IMR-90 (cell line): ENCODE measurements at regions not wholly inside any gene's neighbourhood (a gene's known extent, or its start where the extent isn't known, plus 50 kb on each side); places are given as distances from the start of the nearest gene placed in this dataset.
A peak's percentile ranks its signal among the peaks of the same experiment; 100 is the strongest.

Experiments used
- ATAC-seq: fragments of 200-7000 bp; cut with Tn5 transposase; 2 replicates; pipeline ENCODE4 v1.9.1; 2020; ENCODE audit warnings: low read depth, mild to moderate bottlenecking, moderate library complexity
- BruUV-seq: library from RNA; stranded (reverse); fragments of 400-500 nt; replicated peaks from 2 replicates; lab custom pipeline; 2021; lab: Mats Ljungman, UMichigan
- CTCF ChIA-PET: fragments of 300-600 bp; formaldehyde crosslinking; extraction: SDS; loops from one replicate; lab custom pipeline; 2021; ENCODE audit warnings: antibody characterized with exemption; lab: Yijun Ruan, JAX
- POLR2A ChIA-PET: fragments of 300-600 bp; sonication (Branson Sonifier 250); formaldehyde crosslinking; loops from one replicate; lab custom pipeline; 2022; ENCODE audit warnings: antibody characterized with exemption; ENCODE audit not compliant: unreplicated experiment; lab: Charles Lee
- DNase-seq: peaks from one replicate; pipeline ENCODE4 v3.0.0; 2013
- H2AFZ ChIP-seq: replicated peaks from 2 replicates; pipeline ENCODE3; 2013; ENCODE audit warnings: low read length, mild to moderate bottlenecking; ENCODE audit not compliant: poor library complexity
- H2AK5ac ChIP-seq: 2 replicates; pipeline ENCODE4 v1.6.1; 2013; ENCODE audit warnings: low read depth, low read length, inconsistent platforms
- H2AK9ac ChIP-seq: replicated peaks from 2 replicates; pipeline ENCODE3; 2013; ENCODE audit warnings: mild to moderate bottlenecking, low read depth, low read length, moderate library complexity; ENCODE audit not compliant: poor library complexity
- H2BK120ac ChIP-seq: 2 replicates; pipeline ENCODE4 v1.6.1; 2013; ENCODE audit warnings: low read depth, low read length, inconsistent platforms
- H2BK15ac ChIP-seq: 3 replicates; pipeline ENCODE4 v1.6.1; 2013; ENCODE audit warnings: low read depth, low read length, inconsistent platforms
- H2BK20ac ChIP-seq: 2 replicates; pipeline ENCODE4 v1.6.1; 2013; ENCODE audit warnings: low read depth, mild to moderate bottlenecking, inconsistent platforms, low read length, moderate library complexity
- H2BK5ac ChIP-seq: 2 replicates; pipeline ENCODE4 v1.6.1; 2013; ENCODE audit warnings: mild to moderate bottlenecking, low read depth, low read length, inconsistent platforms; ENCODE audit not compliant: poor library complexity, severe bottlenecking
- H3K14ac ChIP-seq: replicated peaks from 2 replicates; pipeline ENCODE4 v1.6.1; 2013; ENCODE audit warnings: low read depth, low read length, inconsistent platforms
- H3K18ac ChIP-seq: 2 replicates; pipeline ENCODE4 v1.6.1; 2013; ENCODE audit warnings: low read depth, low read length, control low read depth
- H3K23ac ChIP-seq: 2 replicates; pipeline ENCODE4 v1.6.1; 2013; ENCODE audit warnings: low read depth, low read length, inconsistent platforms
- H3K27ac ChIP-seq: 2 replicates; pipeline ENCODE4 v1.5.1; 2013; ENCODE audit warnings: mild to moderate bottlenecking, control low read depth, low read length; ENCODE audit not compliant: insufficient read depth
- H3K27me3 ChIP-seq: 2 replicates; pipeline ENCODE4 v1.6.1; 2013; ENCODE audit warnings: low read length; ENCODE audit not compliant: control insufficient read depth, insufficient read depth
- H3K36me3 ChIP-seq: 2 replicates; pipeline ENCODE4 v1.6.1; 2013; ENCODE audit warnings: low read length, mixed read lengths; ENCODE audit not compliant: control insufficient read depth, insufficient read depth
- H3K4ac ChIP-seq: 2 replicates; pipeline ENCODE4 v1.6.1; 2013; ENCODE audit warnings: low read depth, low read length, inconsistent platforms
- H3K4me1 ChIP-seq: 2 replicates; pipeline ENCODE4 v1.6.1; 2013; ENCODE audit warnings: low read length, mixed read lengths; ENCODE audit not compliant: control insufficient read depth, insufficient read depth
- H3K4me2 ChIP-seq: 2 replicates; pipeline ENCODE4 v1.6.1; 2013; ENCODE audit warnings: low read depth, mild to moderate bottlenecking, control low read depth, low read length, moderate library complexity
- H3K4me3 ChIP-seq: 2 replicates; pipeline ENCODE4 v1.5.1; 2013; ENCODE audit warnings: low read depth, mild to moderate bottlenecking, control low read depth, low read length, moderate library complexity; ENCODE audit not compliant: insufficient read depth
- H3K56ac ChIP-seq: 2 replicates; pipeline ENCODE4 v1.6.1; 2013; ENCODE audit warnings: low read length, inconsistent platforms; ENCODE audit not compliant: insufficient read depth; ENCODE audit errors: extremely low read depth
- H3K79me1 ChIP-seq, 2 experiments: 2 replicates each; pipeline ENCODE4 v1.6.1; 2013; ENCODE audit warnings: low read length in 2 of 2, inconsistent platforms in 1 of 2, low read depth in 1 of 2
- H3K9ac ChIP-seq: 2 replicates; pipeline ENCODE4 v1.6.1; 2013; ENCODE audit warnings: low read depth, low read length, control low read depth
- H3K9me1 ChIP-seq: 2 replicates; pipeline ENCODE4 v1.6.1; 2013; ENCODE audit warnings: low read length, inconsistent platforms; ENCODE audit not compliant: insufficient read depth
- H3K9me3 ChIP-seq: 2 replicates; pipeline ENCODE4 v1.6.1; 2013; ENCODE audit warnings: low read length; ENCODE audit not compliant: control insufficient read depth, insufficient read depth
- H4K20me1 ChIP-seq: 2 replicates; pipeline ENCODE4 v1.6.1; 2013; ENCODE audit warnings: low read length, inconsistent platforms; ENCODE audit not compliant: insufficient read depth
- H4K5ac ChIP-seq: 2 replicates; pipeline ENCODE4 v1.6.1; 2013; ENCODE audit warnings: mild to moderate bottlenecking, low read depth, low read length, control low read depth
- H4K8ac ChIP-seq, 2 experiments: 2 replicates each; pipeline ENCODE4 v1.6.1; 2013; ENCODE audit warnings: low read depth in 2 of 2, low read length in 2 of 2, control low read depth in 1 of 2, inconsistent platforms in 1 of 2
- H4K91ac ChIP-seq: 2 replicates; pipeline ENCODE4 v1.6.1; 2013; ENCODE audit warnings: low read depth, low read length, inconsistent platforms; ENCODE audit not compliant: insufficient read depth
- BHLHE40 ChIP-seq: fragments of 150-350 bp; IDR thresholded peaks from 2 replicates; pipeline ENCODE4 v1.6.1; 2016; ENCODE audit warnings: mild to moderate bottlenecking, low read depth, low read length
- CEBPB ChIP-seq: IDR thresholded peaks from 2 replicates; pipeline ENCODE4 v1.6.1; 2012; ENCODE audit warnings: low read depth, low read length, improper control_type of control experiment
- CHD1 ChIP-seq: IDR thresholded peaks from 2 replicates; pipeline ENCODE4 v1.6.1; 2012; ENCODE audit warnings: low read depth, low read length, improper control_type of control experiment
- FOS ChIP-seq: fragments of 150-350 bp; IDR thresholded peaks from 2 replicates; pipeline ENCODE4 v1.6.1; 2016; ENCODE audit warnings: low read depth, low read length
- MAFK ChIP-seq: IDR thresholded peaks from 2 replicates; pipeline ENCODE4 v1.6.1; 2012; ENCODE audit warnings: low read depth, low read length, improper control_type of control experiment
- MXI1 ChIP-seq: IDR thresholded peaks from 2 replicates; pipeline ENCODE4 v1.6.1; 2012; ENCODE audit warnings: low read depth, mild to moderate bottlenecking, low read length, moderate library complexity, borderline replicate concordance
- NFE2L2 ChIP-seq: fragments of 150-350 bp; IDR thresholded peaks from 2 replicates; pipeline ENCODE4 v1.6.1; 2016; ENCODE audit warnings: low read depth, mild to moderate bottlenecking, low read length
- POLR2A ChIP-seq: IDR thresholded peaks from 2 replicates; pipeline ENCODE4 v1.6.1; 2012; ENCODE audit warnings: mild to moderate bottlenecking, low read depth, low read length
- RAD21 ChIP-seq: IDR thresholded peaks from 2 replicates; pipeline ENCODE4 v1.6.1; 2012; ENCODE audit warnings: low read length, improper control_type of control experiment
- RCOR1 ChIP-seq: IDR thresholded peaks from 2 replicates; pipeline ENCODE4 v1.6.1; 2012; ENCODE audit warnings: mild to moderate bottlenecking, low read length, improper control_type of control experiment; ENCODE audit not compliant: insufficient replicate concordance
- RFX5 ChIP-seq: IDR thresholded peaks from 2 replicates; pipeline ENCODE4 v1.8.0; 2012; ENCODE audit warnings: low read depth, mild to moderate bottlenecking, low read length, moderate library complexity
- SMC3 ChIP-seq: fragments of 150-350 bp; IDR thresholded peaks from 2 replicates; pipeline ENCODE4 v1.6.1; 2016; ENCODE audit warnings: low read depth, mild to moderate bottlenecking, antibody characterized with exemption, low read length, moderate library complexity
- WGBS, 2 experiments: methylation state at CpG; one replicate each; pipeline versions ENCODE4 v1.1.5 to v1.1.7; 2013; ENCODE audit warnings: missing lambda C conversion rate in 2 of 2; ENCODE audit not compliant: insufficient read length in 1 of 2; ENCODE audit errors: extremely low coverage in 2 of 2; 5-methylcytosine and 5-hydroxymethylcytosine counted together
- dilution Hi-C: fragments of 300-500 bp; cut with HindIII; formaldehyde crosslinking; loops from one replicate; pipeline ENCODE4 v1.14.3; 2018; ENCODE audit warnings: low sequenced_read_pairs; ENCODE audit not compliant: unreplicated experiment
- in situ Hi-C: fragments of 300-500 bp; cut with MboI; formaldehyde crosslinking; loops from 3 replicates; pipeline ENCODE4 v1.14.3; 2019; ENCODE audit warnings: low sequenced_read_pairs, inconsistent platforms, mixed read lengths
- intact Hi-C: fragments of 100-400 bp; cut with micrococcal nuclease; formaldehyde crosslinking; loops from 2 replicates; pipeline ENCODE4 v1.10.0; 2022
- TF ChIP-seq, protein P1 (sequence below): fragments of 150-350 bp; IDR thresholded peaks from 2 replicates; pipeline ENCODE4 v1.6.1; 2016; ENCODE audit warnings: low read depth, mild to moderate bottlenecking, low read length, moderate library complexity, borderline replicate concordance
- TF ChIP-seq, protein P2 (sequence below): fragments of 150-350 bp; IDR thresholded peaks from 2 replicates; pipeline ENCODE4 v1.6.1; 2017; ENCODE audit warnings: mild to moderate bottlenecking, antibody characterized with exemption, low read length, low read depth
- TF ChIP-seq, protein P3 (sequence below): conservative IDR thresholded peaks from 2 replicates; pipeline ENCODE4 v1.5.1; 2012; ENCODE audit warnings: mild to moderate bottlenecking, low read depth, low read length, improper control_type of control experiment

DNA sequence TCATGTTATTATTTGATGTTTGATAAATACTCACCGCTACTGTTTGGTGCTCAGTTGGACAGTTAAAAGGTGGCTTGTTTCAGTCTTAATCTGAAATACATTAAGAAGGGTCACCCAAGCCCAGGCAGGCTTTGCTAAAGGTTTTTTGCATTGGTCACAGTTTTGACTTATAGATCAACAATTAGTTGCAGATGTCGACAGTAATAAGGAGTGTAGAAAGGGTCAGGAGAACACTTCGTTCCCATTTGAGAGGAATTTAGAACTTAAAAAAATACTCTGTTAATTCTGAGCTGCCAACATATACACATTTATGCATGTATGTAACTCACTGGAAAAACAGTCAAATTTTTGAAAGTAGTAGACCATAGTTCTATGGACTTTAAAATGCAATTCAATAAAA is 130.3 kb downstream of the TMEM30B start:
- CTCF ChIA-PET, result interaction anchor here (0.6 kb wide), 1 partner anchor 12 kb away, joined by 3 read pairs; no protein-coding TSS in a partner anchor
- Histone ChIP-seq H3K4me1 (peaks cover 44% of the 10 kb centered on the region), H4K20me1 (no peaks in the 10 kb centered on the region), H4K5ac (peak overlapping the region; percentile 59; the same call in 1 of the 2 replicates), H3K27ac (no peak overlapping the region), H3K4me2 (no peak overlapping the region), H3K18ac (peak overlapping the region; percentile 62; the same call in 1 of the 2 replicates), H3K27me3 (no peaks in the 10 kb centered on the region), H2AK5ac (peak overlapping the region; percentile 36; the same call in 1 of the 2 replicates), H3K4ac (peak overlapping the region; percentile 67; the same call in 1 of the 2 replicates), H4K8ac (peak overlapping the region in 1 of 2 experiments; percentile 76; a peak in 3 of 4 replicates), H4K91ac (peak overlapping the region; percentile 64), H3K23ac (no peak overlapping the region), H3K79me1 (peaks cover 0 to 16% of the 10 kb centered on the region in 2 experiments; a peak in 1 of 4 replicates), H3K9me3 (no peaks in the 10 kb centered on the region), H3K4me3 (no peak overlapping the region), H2BK120ac (peak overlapping the region; percentile 91), H3K36me3 (no peaks in the 10 kb centered on the region), H3K56ac (no peak overlapping the region), H3K9ac (no peak overlapping the region), H2BK5ac (peak overlapping the region; percentile 73), H2AK9ac (no peak overlapping the region), H3K14ac (peak overlapping the region; percentile 57), H3K9me1 (peaks cover 39% of the 10 kb centered on the region), H2BK20ac (peak overlapping the region; percentile 90; the same call in 1 of the 2 replicates), H2AFZ (no peak overlapping the region), H2BK15ac (peak overlapping the region; percentile 81; the same call in 1 of the 3 replicates)
- in situ Hi-C loops, result no loop called here
- no peak for ATAC-seq
- intact Hi-C loops, result no loop called here
- no CpG with 5 or more reads among the region's 3 CpGs for WGBS, 2 experiments
- peak; percentile 42 for DNase-seq
- TF ChIP-seq POLR2A, result no peak
- TF ChIP-seq NFE2L2, result no peak
- TF ChIP-seq RCOR1, result no peak
- TF ChIP-seq, protein P1, sequence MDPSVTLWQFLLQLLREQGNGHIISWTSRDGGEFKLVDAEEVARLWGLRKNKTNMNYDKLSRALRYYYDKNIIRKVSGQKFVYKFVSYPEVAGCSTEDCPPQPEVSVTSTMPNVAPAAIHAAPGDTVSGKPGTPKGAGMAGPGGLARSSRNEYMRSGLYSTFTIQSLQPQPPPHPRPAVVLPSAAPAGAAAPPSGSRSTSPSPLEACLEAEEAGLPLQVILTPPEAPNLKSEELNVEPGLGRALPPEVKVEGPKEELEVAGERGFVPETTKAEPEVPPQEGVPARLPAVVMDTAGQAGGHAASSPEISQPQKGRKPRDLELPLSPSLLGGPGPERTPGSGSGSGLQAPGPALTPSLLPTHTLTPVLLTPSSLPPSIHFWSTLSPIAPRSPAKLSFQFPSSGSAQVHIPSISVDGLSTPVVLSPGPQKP, result no peak
- TF ChIP-seq MXI1, result no peak
- TF ChIP-seq, protein P2, sequence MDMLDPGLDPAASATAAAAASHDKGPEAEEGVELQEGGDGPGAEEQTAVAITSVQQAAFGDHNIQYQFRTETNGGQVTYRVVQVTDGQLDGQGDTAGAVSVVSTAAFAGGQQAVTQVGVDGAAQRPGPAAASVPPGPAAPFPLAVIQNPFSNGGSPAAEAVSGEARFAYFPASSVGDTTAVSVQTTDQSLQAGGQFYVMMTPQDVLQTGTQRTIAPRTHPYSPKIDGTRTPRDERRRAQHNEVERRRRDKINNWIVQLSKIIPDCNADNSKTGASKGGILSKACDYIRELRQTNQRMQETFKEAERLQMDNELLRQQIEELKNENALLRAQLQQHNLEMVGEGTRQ, result no peak
- TF ChIP-seq, protein P3, sequence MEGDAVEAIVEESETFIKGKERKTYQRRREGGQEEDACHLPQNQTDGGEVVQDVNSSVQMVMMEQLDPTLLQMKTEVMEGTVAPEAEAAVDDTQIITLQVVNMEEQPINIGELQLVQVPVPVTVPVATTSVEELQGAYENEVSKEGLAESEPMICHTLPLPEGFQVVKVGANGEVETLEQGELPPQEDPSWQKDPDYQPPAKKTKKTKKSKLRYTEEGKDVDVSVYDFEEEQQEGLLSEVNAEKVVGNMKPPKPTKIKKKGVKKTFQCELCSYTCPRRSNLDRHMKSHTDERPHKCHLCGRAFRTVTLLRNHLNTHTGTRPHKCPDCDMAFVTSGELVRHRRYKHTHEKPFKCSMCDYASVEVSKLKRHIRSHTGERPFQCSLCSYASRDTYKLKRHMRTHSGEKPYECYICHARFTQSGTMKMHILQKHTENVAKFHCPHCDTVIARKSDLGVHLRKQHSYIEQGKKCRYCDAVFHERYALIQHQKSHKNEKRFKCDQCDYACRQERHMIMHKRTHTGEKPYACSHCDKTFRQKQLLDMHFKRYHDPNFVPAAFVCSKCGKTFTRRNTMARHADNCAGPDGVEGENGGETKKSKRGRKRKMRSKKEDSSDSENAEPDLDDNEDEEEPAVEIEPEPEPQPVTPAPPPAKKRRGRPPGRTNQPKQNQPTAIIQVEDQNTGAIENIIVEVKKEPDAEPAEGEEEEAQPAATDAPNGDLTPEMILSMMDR, result no peak
- no peak for TF ChIP-seq RFX5
- TF ChIP-seq BHLHE40, result no peak
- TF ChIP-seq FOS, result no peak
- no peak for TF ChIP-seq CEBPB
- no peak for TF ChIP-seq SMC3
- no peak for TF ChIP-seq CHD1
- TF ChIP-seq RAD21, result no peak
- no peak for TF ChIP-seq MAFK
- BruUV-seq, result no TSS peak
- dilution Hi-C loops, result no loop called here
- POLR2A ChIA-PET, result interaction anchor here (1.4 kb wide), 1 partner anchor 48 kb away, joined by 4 read pairs; no protein-coding TSS in a partner anchor
